Right renal cortex interstitium (tissue), 3 donors: ENCODE measurements at regions not wholly inside any gene's neighbourhood (a gene's known extent, or its start where the extent isn't known, plus 50 kb on each side); places are given as distances from the start of the nearest gene placed in this dataset.
"Not testable (repeated sequence)": the region's sequence is repeated elsewhere in the genome, so short reads cannot be mapped to it uniquely, and the experiment has no call there.

Experiments
- DNase-seq, 3 donors: peaks; one replicate each; pipeline ENCODE4 v3.0.0-alpha.2; 2013; ENCODE audit warnings: low read depth in 3 of 3, low spot score in 2 of 3

GRCh38 chr2:210860276-210860675 lies 303.9 kb downstream of the CPS1 start:
- DNase-seq = no peak

GRCh38 chr2:210861038-210861665 lies 304.8 kb downstream of the CPS1 start:
- no peak for DNase-seq

GRCh38 chr2:210862283-210863065 lies 306.1 kb downstream of the CPS1 start:
- no peak for DNase-seq

- DNase-seq = no peak
Measured at GRCh38 chr2:210863283-210863682, 306.9 kb downstream of the CPS1 start.

GRCh38 chr2:210871566-210871965 lies 315.2 kb downstream of the CPS1 start:
- DNase-seq = not testable (repeated sequence)

- DNase-seq = no peak
Measured at GRCh38 chr2:210873631-210874030, 317.2 kb downstream of the CPS1 start.

- no peak for DNase-seq
Measured at GRCh38 chr2:210884227-210884626, 327.8 kb downstream of the CPS1 start.

GRCh38 chr2:210888035-210888434 lies 331.6 kb downstream of the CPS1 start:
- no peak for DNase-seq

GRCh38 chr2:210895132-210895531 lies 338.7 kb downstream of the CPS1 start:
- no peak for DNase-seq

GRCh38 chr2:210899131-210899530 lies 342.7 kb downstream of the CPS1 start:
- no peak for DNase-seq

- DNase-seq = no peak
Measured at GRCh38 chr2:210901326-210901725, 344.9 kb downstream of the CPS1 start.

GRCh38 chr2:210912779-210913178 lies 356.4 kb downstream of the CPS1 start:
- no peak for DNase-seq

- DNase-seq = no peak
Measured at GRCh38 chr2:210913461-210913860, 357.1 kb downstream of the CPS1 start.

GRCh38 chr2:210915912-210916311 lies 359.5 kb downstream of the CPS1 start:
- no peak for DNase-seq

GRCh38 chr2:210917465-210917864 lies 361.1 kb downstream of the CPS1 start:
- no peak for DNase-seq

GRCh38 chr2:210919128-210919527 lies 362.7 kb downstream of the CPS1 start:
- no peak for DNase-seq

GRCh38 chr2:210922419-210922818 lies 366.0 kb downstream of the CPS1 start:
- DNase-seq = no peak

GRCh38 chr2:210928714-210929113 lies 372.3 kb downstream of the CPS1 start:
- no peak for DNase-seq

- DNase-seq = no peak
Measured at GRCh38 chr2:210938228-210938627, 381.8 kb downstream of the CPS1 start.

- DNase-seq = no peak
Measured at GRCh38 chr2:210946395-210946794, 390.0 kb downstream of the CPS1 start.

- not testable (repeated sequence) for DNase-seq
Measured at GRCh38 chr2:210950434-210951060, 394.1 kb downstream of the CPS1 start.

- no peak for DNase-seq
Measured at GRCh38 chr2:210954386-210954907, 398.0 kb downstream of the CPS1 start.
